ENCODE measurements at regions not wholly inside any gene's neighbourhood (a gene's known extent, or its start where the extent isn't known, plus 50 kb on each side); places are given as distances from the start of the nearest gene placed in this dataset.

GRCh38 chr12:118574288-118574687 is 197.9 kb downstream of the SUDS3 start:
- H2BK15ac ChIP-seq (ENCODE audit: low read length) = no peak overlapping the region
- DNase-seq (ENCODE audit: low read depth in 1 of 2, low spot score in 2 of 2) = no peak
- no peak overlapping the region for H2AK5ac ChIP-seq (ENCODE audit: low read depth, low read length)
- peaks cover 0 to 3% (median 0%) of the 10 kb centered on the region in 4 experiments; a peak in 1 of 8 replicates for H3K36me3 ChIP-seq (ENCODE audit: control insufficient read depth in 2 of 4, insufficient read depth in 4 of 4, low read length in 3 of 4)
- CTCF ChIA-PET (ENCODE audit: partially characterized antibody) = interaction anchor here (1.2 kb wide), 1 partner anchor 138 kb away, joined by 4 read pairs; no protein-coding TSS in a partner anchor
- H3K18ac ChIP-seq (ENCODE audit: extremely low read depth, low read length) = no peak overlapping the region
- no peak overlapping the region for H3K23ac ChIP-seq (ENCODE audit: insufficient read length)
- no peak overlapping the region for H2BK5ac ChIP-seq (ENCODE audit: low read depth, low read length)
- H3K4me3 ChIP-seq (ENCODE audit: extremely low read depth in 1 of 4, insufficient read depth in 2 of 4, low read depth in 3 of 4, low read length in 4 of 4) = no peak overlapping the region
- no peaks in the 10 kb centered on the region; a peak in 1 of 4 replicates for H3K79me2 ChIP-seq (ENCODE audit: control insufficient read depth in 1 of 2, insufficient read depth in 2 of 2, low read length in 2 of 2)
- no peak overlapping the region for H2AFZ ChIP-seq (ENCODE audit: low read length)
- no peak for FAIRE-seq
- H3K79me1 ChIP-seq (ENCODE audit: low read depth, low read length) = no peaks in the 10 kb centered on the region; the same call in 1 of the 2 replicates
- H3K4me2 ChIP-seq (ENCODE audit: insufficient read depth in 1 of 2, low read depth in 2 of 2, low read length in 2 of 2) = no peak overlapping the region
- H3K23me2 ChIP-seq (ENCODE audit: low read depth, low read length) = peaks cover 9% of the 10 kb centered on the region; the same call in 1 of the 2 replicates
- H3K56ac ChIP-seq (replicated peaks; ENCODE audit: insufficient read length, low read depth, low read length) = no peak overlapping the region
- no peak overlapping the region for H4K8ac ChIP-seq (ENCODE audit: extremely low read depth, insufficient read depth, low read length)
- H3K9me3 ChIP-seq (ENCODE audit: insufficient read depth in 2 of 2, low read depth in 1 of 2, low read length in 1 of 2) = peaks cover 19 to 21% of the 10 kb centered on the region in 2 experiments; a peak in 3 of 4 replicates
- POLR2A ChIA-PET (ENCODE audit: partially characterized antibody) = no interaction called here
- no peak overlapping the region for H3K4ac ChIP-seq (replicated peaks; ENCODE audit: insufficient read length, low read depth, low read length)
- peaks cover 0 to 6% of the 10 kb centered on the region in 2 experiments for H4K20me1 ChIP-seq (replicated peaks in 1 of 2; ENCODE audit: control insufficient read depth in 1 of 2, insufficient read depth in 2 of 2, low read length in 2 of 2)
- no peaks in the 10 kb centered on the region for H3K27me3 ChIP-seq (replicated peaks in 1 of 4; ENCODE audit: control insufficient read depth in 3 of 4, extremely low read depth in 1 of 4, insufficient read depth in 3 of 4, low read length in 3 of 4)
- H4K5ac ChIP-seq (ENCODE audit: insufficient read length, low read depth, low read length) = no peak overlapping the region
- 92% methylated on average over 3 of the region's 3 CpGs; no CpG with 5 or more reads in 1 of the 2 experiments for WGBS, 2 experiments (ENCODE audit: extremely low coverage in 1 of 2, insufficient coverage in 1 of 2, insufficient read length in 1 of 2, insufficient replicate concordance in 2 of 2, low coverage in 1 of 2, low lambda C conversion rate in 2 of 2, missing lambda C conversion rate in 1 of 2)
- TF ChIP-seq PHF8 (conservative IDR thresholded peaks at IDR 0.05; ENCODE audit: low read depth, low read length) (no peak), CHD1 (IDR thresholded peaks at IDR 0.05; ENCODE audit: low read depth, low read length) (no peak), CREB1 (IDR thresholded peaks at IDR 0.05) (no peak), BRCA1 (IDR thresholded peaks at IDR 0.05; ENCODE audit: low read depth, low read length) (no peak), TAF7 (optimal IDR thresholded peaks at IDR 0.05; ENCODE audit: borderline replicate concordance, low read depth, low read length) (no peak), RXRA (IDR thresholded peaks at IDR 0.05; ENCODE audit: insufficient read depth, low read depth, low read length) (no peak), CTBP2 (IDR thresholded peaks at IDR 0.05; ENCODE audit: borderline replicate concordance, insufficient read depth, insufficient read length, low read length) (no peak), JUN (IDR thresholded peaks at IDR 0.05; ENCODE audit: low read depth, low read length) (no peak), ATF2 (IDR thresholded peaks at IDR 0.05; ENCODE audit: low read length) (no peak), POU5F1 (IDR thresholded peaks at IDR 0.05; ENCODE audit: low read depth, low read length) (no peak), CEBPB (IDR thresholded peaks at IDR 0.05; ENCODE audit: low read depth, low read length) (no peak), RBBP5 (IDR thresholded peaks at IDR 0.05; ENCODE audit: borderline replicate concordance, low read depth, low read length) (no peak), BCL11A (IDR thresholded peaks at IDR 0.05; ENCODE audit: low read depth in 2 of 2, low read length in 2 of 2) (no peak), SIX5 (IDR thresholded peaks at IDR 0.05; ENCODE audit: low read depth, low read length) (no peak)
- no peak overlapping the region for H3K14ac ChIP-seq (ENCODE audit: insufficient read length)
- no peak overlapping the region for H3K9ac ChIP-seq (replicated peaks in 1 of 4; ENCODE audit: extremely low read depth in 1 of 4, low read depth in 3 of 4, low read length in 3 of 4)
- no peaks in the 10 kb centered on the region for H3K4me1 ChIP-seq (replicated peaks in 1 of 4; ENCODE audit: control insufficient read depth in 3 of 4, insufficient read depth in 4 of 4, low read length in 3 of 4)
- no peak overlapping the region for H2BK20ac ChIP-seq (ENCODE audit: low read length)
- no peak overlapping the region for H2BK12ac ChIP-seq (ENCODE audit: low read depth, low read length)
- no peak overlapping the region for H2BK120ac ChIP-seq (replicated peaks; ENCODE audit: low read depth, low read length)
- no peak overlapping the region for H3K27ac ChIP-seq (ENCODE audit: low read depth, low read length)
- H4K91ac ChIP-seq (replicated peaks; ENCODE audit: insufficient read length, low read length) = no peak overlapping the region
